DMS 273 treated with DMSO at 0.1 percent for 48 hours (cell line): ENCODE measurements at regions not wholly inside any gene's neighbourhood (a gene's known extent, or its start where the extent isn't known, plus 50 kb on each side); places are given as distances from the start of the nearest gene placed in this dataset.
"Not testable (repeated sequence)": the region's sequence is repeated elsewhere in the genome, so short reads cannot be mapped to it uniquely, and the experiment has no call there.

Source experiments
- DNase-seq: peaks from one replicate; lab custom pipeline; 2025; lab: John Stamatoyannopoulos, UW

GRCh38 chr15:95758851-95759250, 571.6 kb upstream of the NR2F2 start:
- DNase-seq, result no peak

GRCh38 chr15:95760508-95760907, 570.0 kb upstream of the NR2F2 start:
- DNase-seq, result no peak

- no peak for DNase-seq
Observed at GRCh38 chr15:95761501-95762165, 568.9 kb upstream of the NR2F2 start.

GRCh38 chr15:95763426-95763825, 567.1 kb upstream of the NR2F2 start:
- DNase-seq, result no peak

- no peak for DNase-seq
Observed at GRCh38 chr15:95765161-95765560, 565.3 kb upstream of the NR2F2 start.

GRCh38 chr15:95770196-95770595, 560.3 kb upstream of the NR2F2 start:
- DNase-seq, result no peak

GRCh38 chr15:95772982-95773381, 557.5 kb upstream of the NR2F2 start:
- DNase-seq, result no peak

- no peak for DNase-seq
Observed at GRCh38 chr15:95784508-95784907, 546.0 kb upstream of the NR2F2 start.

GRCh38 chr15:95785276-95785675, 545.2 kb upstream of the NR2F2 start:
- DNase-seq, result not testable (repeated sequence)

- DNase-seq, result no peak
Observed at GRCh38 chr15:95793231-95793630, 537.3 kb upstream of the NR2F2 start.

- DNase-seq, result no peak
Observed at GRCh38 chr15:95795386-95795785, 535.1 kb upstream of the NR2F2 start.

- no peak for DNase-seq
Observed at GRCh38 chr15:95799286-95800200, 531.0 kb upstream of the NR2F2 start.

GRCh38 chr15:95804484-95804883, 526.0 kb upstream of the NR2F2 start:
- no peak for DNase-seq

- no peak for DNase-seq
Observed at GRCh38 chr15:95812491-95812890, 518.0 kb upstream of the NR2F2 start.

GRCh38 chr15:95814908-95815307, 515.6 kb upstream of the NR2F2 start:
- no peak for DNase-seq

GRCh38 chr15:95816591-95816990, 513.9 kb upstream of the NR2F2 start:
- no peak for DNase-seq

- DNase-seq, result no peak
Observed at GRCh38 chr15:95822961-95823360, 507.5 kb upstream of the NR2F2 start.

GRCh38 chr15:95825208-95825607, 505.3 kb upstream of the NR2F2 start:
- DNase-seq, result no peak

- no peak for DNase-seq
Observed at GRCh38 chr15:95825671-95826411, 504.7 kb upstream of the NR2F2 start.

- no peak for DNase-seq
Observed at GRCh38 chr15:95826412-95827195, 503.9 kb upstream of the NR2F2 start.

- DNase-seq, result no peak
Observed at GRCh38 chr15:95829062-95829461, 501.4 kb upstream of the NR2F2 start.

- no peak for DNase-seq
Observed at GRCh38 chr15:95830281-95830680, 500.2 kb upstream of the NR2F2 start.
